ENCODE measurements at regions not wholly inside any gene's neighbourhood (a gene's known extent, or its start where the extent isn't known, plus 50 kb on each side); places are given as distances from the start of the nearest gene placed in this dataset.
A peak's percentile ranks its signal among the peaks of the same experiment; 100 is the strongest.
"Not testable (repeated sequence)": the region's sequence is repeated elsewhere in the genome, so short reads cannot be mapped to it uniquely, and the experiment has no call there.

GRCh38 chr5:62828742-62829603, 250.4 kb downstream of the LRRC70 start:
- DNase-seq = no peak

- no peak for DNase-seq
These were observed 247.1 kb downstream of the LRRC70 start for GRCh38 chr5:62825623-62826220.

DNA sequence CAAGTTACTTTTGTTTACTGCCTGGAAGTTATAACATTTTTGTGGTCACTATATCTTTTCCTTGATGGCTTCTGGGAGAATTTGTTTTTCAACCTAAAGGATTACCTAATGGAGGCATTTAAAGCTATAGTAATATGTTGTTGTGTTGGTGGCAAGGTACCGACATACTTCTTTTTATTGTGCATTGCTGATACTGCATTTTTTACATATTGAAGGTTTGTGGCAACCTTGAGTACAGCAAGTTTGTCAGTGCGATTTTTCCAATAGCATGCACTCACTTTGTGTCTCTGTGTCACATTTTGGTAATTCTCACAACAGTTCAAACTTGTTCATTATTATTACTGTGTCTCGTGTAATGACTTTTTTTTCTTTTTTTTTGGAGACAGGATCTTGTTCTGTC, 246.3 kb downstream of the LRRC70 start:
- no peak for DNase-seq

DNA sequence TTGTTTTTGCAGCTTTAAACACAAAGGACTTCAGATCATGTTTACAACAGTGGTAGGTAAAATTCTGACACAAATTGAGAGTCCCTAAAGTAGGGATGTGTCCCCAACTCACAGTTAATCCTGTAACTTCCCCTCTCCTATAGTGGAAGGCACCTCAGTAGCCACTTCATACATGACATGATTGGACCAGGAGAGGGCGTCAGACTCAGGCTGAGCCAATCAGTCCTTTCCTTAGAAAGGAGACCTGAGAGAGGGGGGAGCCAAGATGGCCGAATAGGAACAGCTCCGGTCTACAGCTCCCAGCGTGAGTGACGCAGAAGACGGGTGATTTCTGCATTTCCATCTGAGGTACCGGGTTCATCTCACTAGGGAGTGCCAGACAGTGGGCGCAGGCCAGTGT, 238.4 kb downstream of the LRRC70 start:
- DNase-seq = not testable (repeated sequence)

DNA sequence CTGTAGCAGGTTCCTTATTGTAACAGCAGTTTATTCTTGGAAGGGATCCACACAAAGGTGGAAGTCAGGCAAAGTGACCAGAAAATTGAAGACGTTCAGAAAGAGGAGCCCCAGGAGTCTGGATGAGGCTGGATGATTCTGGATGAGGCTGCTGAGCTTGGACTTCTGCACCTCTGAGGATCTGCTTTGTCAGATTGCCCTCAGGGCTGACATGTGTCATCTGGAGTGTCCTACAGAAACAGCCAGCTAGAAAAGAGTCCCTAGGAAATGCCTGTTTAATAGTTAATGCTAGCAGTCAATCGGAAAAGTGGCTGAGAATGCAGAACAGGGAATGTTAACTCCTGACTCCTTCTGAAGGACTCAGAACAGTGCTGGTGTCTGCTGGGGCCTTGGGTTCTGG, 236.4 kb downstream of the LRRC70 start:
- DNase-seq = no peak

DNA sequence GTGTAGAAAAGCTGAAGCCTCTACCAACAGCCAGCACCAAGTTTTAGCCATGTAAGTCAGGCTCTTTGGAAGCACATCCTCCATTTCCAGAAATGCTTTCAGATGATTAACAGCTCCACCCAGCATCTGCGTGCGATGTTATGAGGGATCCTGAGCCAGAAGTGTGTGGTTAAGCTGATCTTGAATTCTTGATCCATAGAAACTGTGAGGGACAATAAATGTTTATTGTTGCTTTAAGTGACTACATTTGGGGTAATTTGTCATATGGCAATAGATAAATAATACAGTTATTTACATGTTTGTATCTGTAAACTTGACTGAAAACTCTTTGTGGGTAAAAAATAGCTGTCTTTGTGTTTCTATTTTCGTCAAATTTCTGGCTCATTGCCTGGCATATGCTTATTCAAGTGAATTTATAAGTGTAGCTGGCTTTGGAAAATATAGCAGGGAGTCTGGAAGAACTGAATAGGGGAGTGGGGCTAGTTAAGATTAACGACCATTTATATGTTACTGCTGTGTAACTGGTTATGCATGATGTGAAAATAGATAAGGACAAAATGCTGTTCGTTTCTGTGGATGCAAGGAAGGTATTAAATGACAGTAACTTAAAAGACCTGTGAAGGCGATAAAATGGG, 234.1 kb downstream of the LRRC70 start:
- DNase-seq = no peak

- not testable (repeated sequence) for DNase-seq
These were observed 226.2 kb downstream of the LRRC70 start for GRCh38 chr5:62804819-62805218.

DNA sequence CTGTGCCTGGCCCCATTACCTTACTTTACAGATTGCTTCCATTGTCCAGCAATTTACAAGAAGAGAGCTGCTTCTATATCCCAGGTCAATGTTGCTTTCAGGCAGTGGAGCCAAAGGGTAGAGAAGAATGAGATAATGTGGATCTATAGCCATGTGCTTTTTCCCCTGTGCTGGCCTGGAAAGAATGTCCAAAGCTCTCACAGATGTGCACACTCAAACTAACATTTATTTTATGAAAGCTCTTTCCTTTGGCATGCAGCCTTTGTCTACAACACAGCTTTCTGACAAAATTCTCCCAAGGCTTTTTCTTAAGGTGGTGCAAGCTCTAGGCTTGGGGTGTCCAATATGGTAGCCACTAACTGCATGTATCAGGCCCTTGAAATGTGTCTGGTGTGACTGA, 217.3 kb downstream of the LRRC70 start:
- DNase-seq = no peak

DNA sequence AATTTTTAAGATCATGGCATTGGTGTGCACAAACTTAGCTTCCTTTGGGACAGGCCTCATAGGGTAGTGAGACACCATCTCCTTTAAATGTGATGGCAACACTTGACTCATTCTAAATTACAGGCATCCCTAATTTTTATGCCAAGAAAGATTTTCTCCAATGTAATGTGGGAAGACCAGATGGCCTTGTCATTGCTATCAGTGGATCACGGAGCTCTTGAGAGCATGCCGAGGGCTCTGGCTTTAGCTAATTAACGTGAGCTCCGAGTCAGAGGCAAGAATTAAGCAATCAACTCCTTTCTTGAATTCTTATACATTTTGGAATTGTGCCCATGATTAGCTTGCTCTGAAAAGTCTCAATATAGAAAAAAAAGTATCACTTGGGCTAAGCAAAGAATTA, 215.8 kb downstream of the LRRC70 start:
- DNase-seq = no peak

- no peak for DNase-seq
These were observed 212.4 kb downstream of the LRRC70 start for GRCh38 chr5:62791059-62791458.

DNA sequence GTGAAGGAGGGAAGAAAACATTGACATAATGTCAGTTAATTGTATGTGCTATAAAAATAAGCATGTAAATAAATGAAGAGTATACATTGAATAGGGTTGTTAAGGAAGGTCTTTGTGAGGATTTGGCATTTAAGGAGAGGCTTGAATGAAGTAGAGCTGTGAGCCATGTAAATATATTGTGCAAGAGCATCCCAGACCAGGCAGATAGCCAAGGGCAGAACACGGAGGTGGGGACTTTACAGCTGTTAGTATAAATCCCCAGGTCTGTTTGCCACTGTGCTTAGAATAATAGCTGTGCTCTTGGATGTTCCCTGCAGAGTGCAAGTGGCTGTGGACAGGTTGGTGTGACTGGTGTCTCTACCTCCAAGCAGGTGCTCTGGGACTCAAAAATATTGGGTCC, 211.7 kb downstream of the LRRC70 start:
- no peak for DNase-seq

- DNase-seq = no peak
These were observed 207.5 kb downstream of the LRRC70 start for GRCh38 chr5:62786099-62786498.

DNA sequence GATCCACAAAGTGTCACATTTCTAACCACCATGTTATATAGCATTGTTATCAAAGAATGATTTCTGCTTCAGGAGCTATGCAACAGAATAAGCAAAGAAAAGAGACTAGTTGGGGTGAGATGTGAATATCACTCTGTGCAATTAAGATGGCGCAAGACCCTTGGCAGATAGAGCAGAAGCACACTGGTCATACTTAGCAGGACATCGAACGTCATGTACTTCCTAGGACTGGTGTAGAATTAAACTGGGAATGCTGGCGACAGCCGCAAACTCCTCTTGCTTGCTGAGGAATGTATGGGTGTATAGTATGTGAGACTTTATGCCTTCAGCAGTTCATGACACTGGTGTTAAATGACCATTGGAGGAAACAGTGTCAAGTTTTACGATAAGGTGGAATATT, 207.0 kb downstream of the LRRC70 start:
- no peak for DNase-seq

- no peak for DNase-seq
These were observed 204.9 kb downstream of the LRRC70 start for GRCh38 chr5:62783374-62784057.

DNA sequence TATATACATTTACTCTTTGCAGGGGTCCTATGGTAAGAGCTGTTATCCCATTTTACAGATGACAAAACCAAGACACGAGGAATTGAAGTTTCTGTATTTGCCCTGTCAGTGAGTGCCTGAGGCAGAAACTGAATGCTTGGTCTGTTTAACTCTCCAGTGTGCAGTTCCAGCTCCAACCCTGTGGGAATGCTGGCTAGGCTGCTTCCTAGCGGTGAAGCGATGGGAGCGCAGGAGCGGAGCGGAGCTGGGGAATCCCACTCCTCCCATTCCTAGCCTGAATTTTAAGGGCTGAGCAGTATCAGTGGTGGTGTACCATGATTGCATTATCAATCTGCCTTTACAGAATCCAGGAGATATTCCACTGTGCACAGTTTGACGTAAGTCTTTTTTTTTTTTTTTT, 202.3 kb downstream of the LRRC70 start:
- DNase-seq = no peak

DNA sequence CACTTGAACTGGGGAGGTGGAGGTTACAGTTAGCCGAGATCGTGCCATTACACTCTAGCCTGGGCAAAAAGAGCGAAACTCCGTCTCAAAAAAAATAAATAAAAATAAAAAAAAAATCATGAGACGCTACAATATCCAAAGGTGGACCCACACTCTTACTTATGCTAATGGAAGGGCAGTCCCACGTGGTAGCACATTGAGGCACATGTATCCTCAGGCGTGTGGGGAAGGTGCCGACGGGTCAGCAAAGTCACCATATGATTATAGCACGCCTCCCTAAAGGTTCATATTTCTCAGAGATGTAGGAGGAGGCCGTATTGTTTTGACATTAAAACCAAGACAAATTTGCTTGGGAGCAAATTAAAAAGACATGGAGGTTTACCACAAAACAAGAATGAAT, 201.6 kb downstream of the LRRC70 start:
- no peak for DNase-seq

DNA sequence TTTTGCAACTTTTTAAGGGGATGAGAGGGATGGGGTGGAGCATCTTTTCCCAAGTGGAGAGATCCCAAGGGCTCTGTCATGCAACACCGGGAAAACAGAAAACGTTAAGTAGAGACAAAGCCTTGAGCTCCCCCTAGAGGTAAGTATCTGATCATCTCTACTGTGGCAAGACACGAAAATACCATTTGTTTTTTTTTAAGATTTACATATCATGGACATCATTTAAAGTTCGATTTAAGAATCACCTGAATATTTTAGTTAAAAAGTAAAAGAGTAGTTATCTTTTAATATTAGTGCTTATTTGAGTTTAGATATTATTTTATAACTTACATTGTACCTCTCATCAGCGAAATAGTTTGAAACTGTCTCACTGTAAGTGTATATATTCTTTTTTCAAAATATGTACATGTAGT, 200.4 kb downstream of the LRRC70 start:
- DNase-seq = peak; percentile 58

- no peak for DNase-seq
These were observed 199.8 kb downstream of the LRRC70 start for GRCh38 chr5:62778316-62779009.

- DNase-seq = not testable (repeated sequence)
These were observed 198.5 kb downstream of the LRRC70 start for GRCh38 chr5:62777081-62777480.

DNA sequence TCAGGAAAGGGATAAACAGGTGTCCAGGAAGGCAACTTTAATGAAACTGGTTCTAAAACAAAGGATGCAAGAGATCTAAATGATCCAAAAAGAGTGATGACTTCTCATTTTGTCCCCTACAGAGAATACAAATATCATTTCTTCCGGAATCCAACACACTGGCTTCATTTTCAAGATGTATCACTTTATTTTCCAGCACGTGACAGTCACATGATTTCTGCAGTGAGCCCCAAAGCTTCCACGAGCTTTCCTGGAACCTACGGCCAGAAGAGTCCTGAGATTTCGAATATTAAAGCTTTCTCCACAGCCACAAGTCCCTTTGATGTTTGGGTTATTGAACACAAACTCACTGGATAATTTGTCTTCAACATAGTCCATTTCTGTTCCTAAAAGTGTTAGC, 198.0 kb downstream of the LRRC70 start:
- not testable (repeated sequence) for DNase-seq

DNA sequence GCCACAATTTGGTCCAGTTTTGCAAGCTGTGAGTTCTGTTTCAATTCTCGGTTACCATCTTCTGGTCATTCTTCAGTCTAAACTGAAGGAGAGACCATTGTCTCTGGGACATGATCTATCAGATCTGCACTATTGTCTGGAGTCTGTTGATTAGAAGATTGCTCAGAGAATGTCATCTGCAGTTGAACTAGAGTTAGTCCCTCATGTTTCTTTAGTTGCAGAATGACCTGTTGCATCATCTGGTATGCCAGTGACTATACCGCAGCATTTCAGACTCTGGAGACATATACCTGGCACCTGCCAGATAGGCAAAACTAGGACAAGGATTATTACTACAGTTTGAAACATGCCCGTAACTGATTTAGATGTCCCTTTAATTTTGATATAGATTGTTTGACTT, 194.8 kb downstream of the LRRC70 start:
- no peak for DNase-seq

DNA sequence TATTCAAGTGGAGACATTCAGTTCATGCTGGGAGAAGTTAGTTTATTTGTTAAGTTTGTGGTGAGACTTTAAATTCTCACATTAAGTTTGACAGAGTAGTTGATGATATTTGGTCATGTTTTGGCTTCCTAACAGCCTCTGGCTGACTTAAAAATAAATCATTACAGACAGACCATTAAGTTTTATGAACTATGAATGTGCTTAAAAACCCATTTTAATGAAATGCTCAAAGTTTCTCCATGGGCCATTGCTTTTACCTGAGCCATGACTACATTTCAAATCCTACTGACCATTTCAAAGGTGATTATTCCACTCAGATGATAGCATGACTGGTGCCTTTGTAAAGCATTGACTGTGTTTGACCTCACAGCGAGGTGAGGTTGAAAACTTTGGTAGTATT, 192.7 kb downstream of the LRRC70 start:
- no peak for DNase-seq

DNA sequence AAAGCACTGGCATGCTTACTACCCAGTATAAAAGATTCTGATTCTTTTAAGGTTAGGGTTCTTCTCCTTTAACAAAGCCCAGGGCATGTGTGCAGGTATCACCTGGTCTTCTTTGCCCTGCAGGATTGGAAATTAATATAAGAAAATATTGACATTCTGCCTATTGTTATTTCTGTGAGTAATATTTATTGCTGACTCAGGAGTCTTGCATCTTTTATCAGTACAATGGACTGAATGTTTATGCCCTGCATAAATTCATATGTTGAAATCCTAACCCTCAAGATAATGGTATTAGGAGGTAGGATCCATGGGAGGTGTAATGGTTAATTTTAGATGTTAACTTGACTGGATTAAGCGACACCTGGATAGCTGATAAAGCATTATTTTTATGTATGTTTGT, 189.0 kb downstream of the LRRC70 start:
- DNase-seq = no peak
